ENCODE measurements at regions not wholly inside any gene's neighbourhood (a gene's known extent, or its start where the extent isn't known, plus 50 kb on each side); places are given as distances from the start of the nearest gene placed in this dataset.

GRCh38 chr6:168873278-168874190 is 380.1 kb downstream of the THBS2 start:
- DNase-seq: no peak
- no peak for TF ChIP-seq CTCF (IDR thresholded peaks at IDR 0.05)
- no peak for TF ChIP-seq POLR2A (IDR thresholded peaks at IDR 0.05)
- intact Hi-C loops (cut with DNase I; ENCODE audit: low total_unique reads): no loop called here
- H3K4me3 ChIP-seq: no peak overlapping the region
- H3K36me3 ChIP-seq: no peaks in the 10 kb centered on the region
- H3K9me3 ChIP-seq: no peaks in the 10 kb centered on the region
- no peak overlapping the region for H3K27ac ChIP-seq
- no peaks in the 10 kb centered on the region for H3K27me3 ChIP-seq
- H3K4me1 ChIP-seq: no peaks in the 10 kb centered on the region

DNA sequence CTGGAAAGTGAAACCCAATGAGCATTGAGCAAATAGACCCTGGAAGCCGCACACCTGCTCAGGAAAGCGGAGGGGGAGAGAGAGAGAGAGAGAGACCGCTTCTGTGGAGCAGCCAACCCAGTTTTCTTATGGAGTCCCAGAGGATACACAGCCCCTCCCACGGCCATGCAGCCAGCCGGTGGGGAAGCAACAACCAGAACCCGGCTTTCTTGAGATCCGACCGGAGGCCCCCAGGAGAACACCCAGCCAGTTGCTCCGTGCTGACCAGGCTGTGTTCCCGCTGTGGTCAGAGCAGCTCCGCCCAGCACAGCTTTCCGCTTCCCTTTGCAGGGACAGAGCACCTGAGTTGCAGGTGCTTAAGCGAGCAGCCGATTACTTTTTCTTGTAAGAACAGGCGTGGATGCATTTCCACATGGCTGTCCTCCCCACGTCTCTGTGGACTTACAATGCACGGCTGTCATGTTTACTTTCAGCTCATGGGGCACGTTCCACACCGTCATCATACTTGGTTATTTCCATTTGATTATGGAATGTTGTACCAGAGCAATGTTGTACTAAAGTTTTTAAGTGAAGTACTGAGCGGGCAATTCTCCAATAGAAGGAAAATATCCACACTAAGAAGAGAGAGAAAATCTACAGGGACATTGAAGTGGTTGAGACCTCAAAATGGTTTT is 381.9 kb downstream of the THBS2 start:
- DNase-seq: no peak
- Histone ChIP-seq H3K4me3 (no peak overlapping the region), H3K4me1 (no peaks in the 10 kb centered on the region)

DNA sequence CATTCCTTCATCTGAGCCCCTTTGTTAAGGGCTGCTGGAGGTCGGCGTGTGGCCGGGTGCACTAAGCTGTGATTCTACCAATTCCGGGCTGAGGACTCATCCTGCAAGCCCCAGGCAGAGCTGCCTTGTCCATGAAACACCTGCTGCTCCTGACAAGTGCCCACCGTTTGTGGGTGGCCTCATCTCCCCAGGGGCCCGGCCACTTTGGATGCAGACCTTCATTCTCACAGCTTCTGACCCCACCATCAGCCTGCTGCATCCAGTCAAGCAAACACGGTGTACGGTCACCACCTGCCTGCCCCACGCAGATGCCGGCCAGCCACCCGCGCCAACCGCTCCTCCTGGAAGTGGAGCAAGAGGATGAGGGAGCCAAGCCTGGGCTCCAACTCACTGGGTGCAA is 382.7 kb downstream of the THBS2 start:
- intact Hi-C loops (cut with DNase I; ENCODE audit: low total_unique reads): no loop called here
- H3K4me3 ChIP-seq: no peak overlapping the region
- no peak overlapping the region for H3K27ac ChIP-seq
- no peaks in the 10 kb centered on the region for H3K9me3 ChIP-seq
- no peaks in the 10 kb centered on the region for H3K27me3 ChIP-seq
- no peaks in the 10 kb centered on the region for H3K4me1 ChIP-seq
- H3K36me3 ChIP-seq: no peaks in the 10 kb centered on the region
- DNase-seq: no peak
- no peak for TF ChIP-seq POLR2A (IDR thresholded peaks at IDR 0.05)
- no peak for TF ChIP-seq CTCF (IDR thresholded peaks at IDR 0.05)

More for the DNA sequence above, 381.9 kb downstream of the THBS2 start:
- TF ChIP-seq POLR2A (IDR thresholded peaks at IDR 0.05) (no peak), CTCF (IDR thresholded peaks at IDR 0.05) (no peak)
- H3K27me3 ChIP-seq: no peaks in the 10 kb centered on the region
- H3K9me3 ChIP-seq: no peaks in the 10 kb centered on the region
- intact Hi-C loops (cut with DNase I; ENCODE audit: low total_unique reads): no loop called here
- no peaks in the 10 kb centered on the region for H3K36me3 ChIP-seq
- no peak overlapping the region for H3K27ac ChIP-seq

DNA sequence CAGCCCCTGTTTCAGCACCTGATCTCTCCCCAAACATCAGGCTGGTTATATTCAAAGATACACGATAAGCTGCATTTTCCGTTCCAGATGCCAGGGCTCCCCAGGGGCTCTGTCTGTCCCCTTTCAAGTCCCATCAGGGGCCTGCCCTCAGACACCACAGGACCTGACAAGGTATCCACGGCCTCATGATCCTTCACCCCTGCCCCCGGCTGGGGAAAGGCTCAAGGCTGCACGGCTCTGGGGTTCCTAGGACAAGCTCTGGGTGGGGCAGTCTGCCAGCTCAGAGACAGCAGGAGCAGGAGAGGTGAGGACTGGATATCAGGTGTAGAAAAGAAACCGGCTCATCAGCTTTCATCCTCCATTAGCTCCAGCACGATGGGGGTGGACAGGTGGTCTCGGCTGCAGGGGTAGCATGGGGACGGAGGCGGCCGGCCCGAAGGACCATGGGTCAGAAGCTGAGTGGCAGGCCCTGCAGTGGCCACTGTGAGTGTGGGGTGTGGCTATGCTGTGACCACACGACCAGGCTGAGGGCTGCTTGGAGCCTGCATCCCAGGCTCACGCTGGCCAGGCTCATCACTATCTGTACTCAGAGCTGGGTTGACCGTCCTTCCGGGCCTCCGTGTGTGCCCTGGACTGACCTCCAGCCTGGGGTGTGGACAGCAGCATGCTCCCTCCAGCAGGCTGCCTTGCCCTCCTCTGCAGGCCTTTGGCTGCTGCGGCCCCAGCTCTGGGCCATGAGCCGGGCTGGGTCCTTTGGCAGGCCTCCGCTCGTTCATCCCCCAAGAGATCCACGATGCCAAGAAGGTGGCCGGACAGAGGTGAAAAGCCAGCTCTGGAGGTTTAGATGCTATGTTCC is 386.2 kb downstream of the THBS2 start:
- H3K4me1 ChIP-seq: no peaks in the 10 kb centered on the region
- DNase-seq: no peak
- H3K9me3 ChIP-seq: no peaks in the 10 kb centered on the region
- intact Hi-C loops (cut with DNase I; ENCODE audit: low total_unique reads): no loop called here
- TF ChIP-seq CTCF (IDR thresholded peaks at IDR 0.05) (no peak), POLR2A (IDR thresholded peaks at IDR 0.05) (no peak)
- no peaks in the 10 kb centered on the region for H3K36me3 ChIP-seq
- H3K27me3 ChIP-seq: no peaks in the 10 kb centered on the region
- no peak overlapping the region for H3K4me3 ChIP-seq
- no peak overlapping the region for H3K27ac ChIP-seq
